SK-N-SH (cell line): ENCODE measurements at regions not wholly inside any gene's neighbourhood (a gene's known extent, or its start where the extent isn't known, plus 50 kb on each side); places are given as distances from the start of the nearest gene placed in this dataset.

Experiments used
- CTCF ChIA-PET: fragments of 300-600, 350-600 bp; formaldehyde crosslinking; extraction: SDS; loops from one replicate; lab custom pipeline; 2021; lab: Yijun Ruan, JAX
- POLR2A ChIA-PET: fragments of 350-600 bp; sonication (Branson Sonifier 250); formaldehyde crosslinking; extraction: SDS; loops from one replicate; lab custom pipeline; 2020; ENCODE audit warnings: antibody characterized with exemption, inconsistent platforms; lab: Yijun Ruan, JAX
- DNase-seq: peaks from one replicate; pipeline ENCODE4 v3.0.0; 2012
- H2AFZ ChIP-seq: fragments of 200-600 bp; sonication (generic); 2 replicates; pipeline ENCODE4 v1.8.1; 2016; ENCODE audit warnings: antibody characterized with exemption, mild to moderate bottlenecking, low read depth
- H3F3A ChIP-seq: fragments of 200-600 bp; sonication (generic); replicated peaks from 2 replicates; pipeline ENCODE3; 2016; ENCODE audit warnings: antibody characterized with exemption, mild to moderate bottlenecking; ENCODE audit not compliant: insufficient read depth
- H3K27ac ChIP-seq, 2 experiments: fragments of 200-500 bp in 1 of 2; fragments of 200-600 bp in 1 of 2; sonication (Bioruptor generic) in 1 of 2; sonication (generic), shearing (Covaris generic) in 1 of 2; 2 replicates each; pipeline versions ENCODE4 v1.5.1 to v1.6.1; 2014 to 2016; ENCODE audit warnings: low read depth in 2 of 2, inconsistent platforms in 1 of 2, low read length in 1 of 2, mild to moderate bottlenecking in 1 of 2, mixed read lengths in 1 of 2
- H3K27me3 ChIP-seq: fragments of 200-600 bp; sonication (generic), shearing (Covaris generic); 2 replicates; pipeline ENCODE4 v1.6.1; 2016; ENCODE audit warnings: mixed run types; ENCODE audit not compliant: insufficient read depth
- H3K36me3 ChIP-seq, 2 experiments: fragments of 200-500 bp in 1 of 2; fragments of 200-600 bp in 1 of 2; sonication (Bioruptor generic) in 1 of 2; sonication (generic) in 1 of 2; replicated peaks in 1 of 2; 2 replicates each; pipeline versions ENCODE3 to v1.5.1; 2014 to 2016; ENCODE audit warnings: low read length in 1 of 2, mild to moderate bottlenecking in 1 of 2; ENCODE audit not compliant: insufficient read depth in 2 of 2, control insufficient read depth in 1 of 2
- H3K4me1 ChIP-seq, 2 experiments: fragments of 200-500 bp in 1 of 2; fragments of 200-600 bp in 1 of 2; sonication (Bioruptor generic) in 1 of 2; sonication (generic), shearing (Covaris generic) in 1 of 2; 2 replicates each; pipeline versions ENCODE4 v1.5.1 to v1.6.1; 2014 to 2016; ENCODE audit warnings: low read depth in 1 of 2, low read length in 1 of 2, mixed run types in 1 of 2; ENCODE audit not compliant: insufficient read depth in 2 of 2, control insufficient read depth in 1 of 2
- H3K4me2 ChIP-seq: fragments of 200-600 bp; sonication (generic), shearing (Covaris generic); 2 replicates; pipeline ENCODE4 v1.6.1; 2017; ENCODE audit warnings: mixed run types
- H3K4me3 ChIP-seq, 2 experiments: fragments of 200-500 bp in 1 of 2; fragments of 200-600 bp in 1 of 2; sonication (Bioruptor generic) in 1 of 2; sonication (generic), shearing (Covaris generic) in 1 of 2; 2 replicates each; pipeline versions ENCODE4 v1.5.1 to v1.8.1; 2014 to 2016; ENCODE audit warnings: low read depth in 2 of 2, inconsistent platforms in 1 of 2, low read length in 1 of 2, mild to moderate bottlenecking in 1 of 2, mixed read lengths in 1 of 2, moderate library complexity in 1 of 2
- H3K79me2 ChIP-seq: fragments of 200-600 bp; sonication (generic); 2 replicates; pipeline ENCODE4 v1.8.1; 2017; ENCODE audit warnings: mild to moderate bottlenecking; ENCODE audit not compliant: insufficient read depth
- H3K9ac ChIP-seq: fragments of 200-600 bp; sonication (generic); 2 replicates; pipeline ENCODE4 v1.6.1; 2017; ENCODE audit warnings: mixed run types
- H3K9me2 ChIP-seq: fragments of 200-600 bp; sonication (generic); 2 replicates; pipeline ENCODE4 v1.6.1; 2017; ENCODE audit warnings: mixed run types
- H3K9me3 ChIP-seq: fragments of 200-600 bp; sonication (generic); 2 replicates; pipeline ENCODE4 v1.6.1; 2017; ENCODE audit warnings: mixed run types, mild to moderate bottlenecking, moderate library complexity
- H4K20me1 ChIP-seq: fragments of 200-600 bp; sonication (generic); 2 replicates; pipeline ENCODE4 v1.6.1; 2017; ENCODE audit warnings: mild to moderate bottlenecking, mixed run types; ENCODE audit not compliant: insufficient read depth
- CHD2 ChIP-seq: fragments of 150-350 bp; IDR thresholded peaks from 2 replicates; pipeline ENCODE4 v1.6.1; 2018; ENCODE audit warnings: low read length; ENCODE audit not compliant: partially characterized antibody
- CTCF ChIP-seq: fragments of 200-600 bp; sonication (generic); IDR thresholded peaks from 2 replicates; pipeline ENCODE4 v1.6.1; 2017; ENCODE audit warnings: antibody characterized with exemption, mild to moderate bottlenecking, moderate library complexity
- FOXJ3 ChIP-seq: sonication (generic); formaldehyde crosslinking; IDR thresholded peaks from 2 replicates; pipeline ENCODE4 v1.5.1; 2020; ENCODE audit warnings: mild to moderate bottlenecking, missing genetic modification reagents
- FOXM1 ChIP-seq: IDR thresholded peaks from 2 replicates; pipeline ENCODE4 v1.4.0; 2012; ENCODE audit warnings: low read depth, mild to moderate bottlenecking
- GATA2 ChIP-seq: sonication (generic); formaldehyde crosslinking; IDR thresholded peaks from 2 replicates; pipeline ENCODE4 v1.5.0; 2020; ENCODE audit warnings: mild to moderate bottlenecking, missing genetic modification reagents
- IRF3 ChIP-seq: fragments of 150-350 bp; IDR thresholded peaks from 2 replicates; pipeline ENCODE4 v1.6.1; 2016; ENCODE audit warnings: mild to moderate bottlenecking, low read depth, low read length
- JUND ChIP-seq: IDR thresholded peaks from 2 replicates; pipeline ENCODE4 v1.4.0; 2012
- MEF2A ChIP-seq: IDR thresholded peaks from 2 replicates; pipeline ENCODE4 v1.4.0; 2012; ENCODE audit warnings: low read depth, borderline replicate concordance
- NFIC ChIP-seq: IDR thresholded peaks from 2 replicates; pipeline ENCODE4 v1.4.0; 2012; ENCODE audit warnings: borderline replicate concordance
- POLR2AphosphoS5 ChIP-seq: IDR thresholded peaks from 2 replicates; pipeline ENCODE4 v1.6.1; 2012; ENCODE audit warnings: low read depth, low read length
- RAD21 ChIP-seq: IDR thresholded peaks from 2 replicates; pipeline ENCODE4 v1.6.1; 2012; ENCODE audit warnings: mild to moderate bottlenecking, low read length
- REST ChIP-seq: IDR thresholded peaks from 2 replicates; pipeline ENCODE4 v1.6.1; 2012; ENCODE audit warnings: mild to moderate bottlenecking, low read depth, low read length, moderate library complexity
- RFX5 ChIP-seq: IDR thresholded peaks from 2 replicates; pipeline ENCODE4 v1.6.1; 2012; ENCODE audit warnings: mild to moderate bottlenecking, improper control_type of control experiment, low read length
- RXRA ChIP-seq: IDR thresholded peaks from 2 replicates; pipeline ENCODE4 v1.4.0; 2012; ENCODE audit warnings: low read depth, mild to moderate bottlenecking, borderline replicate concordance
- SMC3 ChIP-seq: IDR thresholded peaks from 2 replicates; pipeline ENCODE4 v1.6.1; 2012; ENCODE audit warnings: low read depth, low read length, improper control_type of control experiment
- TAF1 ChIP-seq: IDR thresholded peaks from 2 replicates; pipeline ENCODE4 v1.6.1; 2012; ENCODE audit warnings: low read depth, mild to moderate bottlenecking, low read length, moderate library complexity, borderline replicate concordance
- TCF12 ChIP-seq: IDR thresholded peaks from 2 replicates; pipeline ENCODE4 v1.4.0; 2012
- USF1 ChIP-seq: IDR thresholded peaks from 2 replicates; pipeline ENCODE4 v1.4.0; 2012; ENCODE audit warnings: low read depth, borderline replicate concordance
- YY1 ChIP-seq: IDR thresholded peaks from 2 replicates; pipeline ENCODE4 v1.4.0; 2012; ENCODE audit warnings: low read depth, mild to moderate bottlenecking
- WGBS: methylation state at CpG from one replicate; pipeline ENCODE4 v1.1.6; 2017; ENCODE audit warnings: low lambda C conversion rate; 5-methylcytosine and 5-hydroxymethylcytosine counted together

- Histone ChIP-seq H4K20me1 (no peaks in the 10 kb centered on the region), H3F3A (no peaks in the 10 kb centered on the region), H3K9me2 (no peaks in the 10 kb centered on the region), H3K4me1 (no peaks in the 10 kb centered on the region), H3K4me3 (no peak overlapping the region), H3K9me3 (no peaks in the 10 kb centered on the region), H2AFZ (no peak overlapping the region), H3K36me3 (no peaks in the 10 kb centered on the region), H3K79me2 (no peaks in the 10 kb centered on the region), H3K9ac (no peak overlapping the region), H3K4me2 (no peak overlapping the region), H3K27me3 (no peaks in the 10 kb centered on the region), H3K27ac (no peak overlapping the region)
- no peak for TF ChIP-seq TCF12
- no peak for TF ChIP-seq CHD2
- no peak for TF ChIP-seq RXRA
- TF ChIP-seq IRF3: no peak
- no peak for TF ChIP-seq RFX5
- TF ChIP-seq NFIC: no peak
- no peak for TF ChIP-seq FOXM1
- no peak for TF ChIP-seq REST
- no peak for TF ChIP-seq USF1
- TF ChIP-seq RAD21: no peak
- TF ChIP-seq SMC3: no peak
- no peak for TF ChIP-seq CTCF
- TF ChIP-seq GATA2: no peak
- TF ChIP-seq POLR2AphosphoS5: no peak
- no peak for TF ChIP-seq YY1
- TF ChIP-seq MEF2A: no peak
- TF ChIP-seq TAF1: no peak
- TF ChIP-seq FOXJ3 (CRISPR knock-in tag): no peak
- TF ChIP-seq JUND: no peak
- POLR2A ChIA-PET: no interaction called here
- 77% methylated on average over 1 of the region's 1 CpG for WGBS
- DNase-seq: no peak
- CTCF ChIA-PET: interaction anchor here (1.0 to 1.5 kb wide), 3 partner anchors 14 to 227 kb away, joined by 3 to 6 read pairs (median 5); no protein-coding TSS in a partner anchor
These were observed 1018.2 kb upstream of the PRMT6 start for GRCh38 chr1:106038260-106038659.
